ENCODE measurements at regions not wholly inside any gene's neighbourhood (a gene's known extent, or its start where the extent isn't known, plus 50 kb on each side); places are given as distances from the start of the nearest gene placed in this dataset.

DNA sequence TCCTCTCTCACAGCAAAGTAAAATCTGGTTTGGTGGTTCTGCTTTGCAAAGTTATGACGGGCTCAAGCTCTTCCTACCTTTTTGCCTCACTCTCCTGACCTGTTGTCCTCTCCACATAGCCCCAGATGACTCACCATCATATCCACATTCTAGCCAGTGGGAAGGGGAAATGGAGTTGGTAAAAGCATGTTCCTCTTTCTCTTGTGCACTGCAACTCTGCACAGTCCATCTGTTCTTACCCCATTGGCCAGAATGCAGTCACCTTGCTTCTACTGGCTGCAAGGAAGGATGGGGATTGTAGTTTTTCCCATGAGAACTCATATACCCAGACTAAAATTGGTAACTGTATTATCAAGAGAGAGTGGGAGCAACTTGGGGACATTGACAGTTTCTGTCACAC, 50.4 kb upstream of the SMIM21 start:
- H3K4me3 ChIP-seq (replicated peaks; ENCODE audit: low read depth, low read length), result no peak overlapping the region
- H3K36me3 ChIP-seq (ENCODE audit: control insufficient read depth, insufficient read depth, low read length), result no peaks in the 10 kb centered on the region
- DNase-seq (ENCODE audit: extremely low read depth, insufficient read length), result no peak
- no peaks in the 10 kb centered on the region; the same call in 1 of the 2 replicates for H3K27me3 ChIP-seq (replicated peaks; ENCODE audit: control insufficient read depth, insufficient read depth, low read length)
- TF ChIP-seq CTCF (IDR thresholded peaks at IDR 0.05; ENCODE audit: insufficient read depth, low read length, poor library complexity, severe bottlenecking), result no peak
